Gastrocnemius medialis (tissue), 4 donors: ENCODE measurements at regions not wholly inside any gene's neighbourhood (a gene's known extent, or its start where the extent isn't known, plus 50 kb on each side); places are given as distances from the start of the nearest gene placed in this dataset.
"Not testable (repeated sequence)": the region's sequence is repeated elsewhere in the genome, so short reads cannot be mapped to it uniquely, and the experiment has no call there.

Experiments used
- POLR2A ChIP-seq, 2 donors: fragments of 450-650 bp; IDR thresholded peaks; one replicate each; pipeline ENCODE4 v1.6.1; 2017; ENCODE audit warnings: antibody characterized with exemption in 2 of 2, mild to moderate bottlenecking in 2 of 2, moderate library complexity in 2 of 2
- TF ChIP-seq, protein P1 (sequence below), 5 experiments: fragments of 450-650 bp in 3 of 5; fragments of 200-600 bp in 2 of 5; sonication (generic) in 2 of 5; IDR thresholded peaks in 4 of 5; conservative IDR thresholded peaks in 1 of 5; 1 replicate in 4 of 5; 2 replicates in 1 of 5; pipeline ENCODE4 v1.5.1; 2016 to 2019; ENCODE audit warnings: antibody characterized with exemption in 5 of 5, mild to moderate bottlenecking in 3 of 5, moderate library complexity in 3 of 5

DNA sequence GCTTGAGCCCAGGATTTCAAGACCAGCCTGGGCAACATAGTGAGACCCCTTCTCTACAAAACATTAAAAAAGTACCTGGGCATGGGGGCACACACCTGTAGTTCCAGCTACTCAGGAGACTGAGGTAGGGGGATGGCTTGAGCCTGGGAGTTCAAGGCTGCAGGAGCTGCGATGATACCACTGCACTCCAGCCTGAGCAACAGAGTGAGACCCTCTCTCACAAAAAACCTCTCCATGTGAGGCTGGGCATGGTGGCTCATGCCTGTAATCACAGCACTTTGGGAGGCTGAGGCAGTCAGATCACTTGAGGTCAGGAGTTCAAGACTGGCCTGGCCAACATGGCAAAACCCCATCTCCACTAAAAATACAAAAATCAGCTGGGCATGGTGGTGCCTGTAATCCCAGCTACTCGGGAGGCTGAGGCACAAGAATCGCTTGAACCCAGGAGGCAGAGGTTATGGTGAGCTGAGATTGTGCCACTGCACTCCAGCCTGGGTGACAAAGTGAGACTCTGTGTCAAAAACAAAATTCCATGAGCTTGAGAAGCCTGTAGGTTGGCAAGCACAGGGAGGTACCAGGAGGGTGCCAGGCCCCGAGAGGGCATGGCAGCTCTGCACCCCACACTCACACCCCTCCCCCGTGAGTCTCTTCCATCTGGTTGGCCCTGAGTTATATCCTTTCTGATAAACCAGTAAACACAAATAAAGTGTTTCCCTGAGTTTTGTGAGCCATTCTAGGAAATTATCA, 88.8 kb downstream of the KCNJ18 start:
- TF ChIP-seq, protein P1, sequence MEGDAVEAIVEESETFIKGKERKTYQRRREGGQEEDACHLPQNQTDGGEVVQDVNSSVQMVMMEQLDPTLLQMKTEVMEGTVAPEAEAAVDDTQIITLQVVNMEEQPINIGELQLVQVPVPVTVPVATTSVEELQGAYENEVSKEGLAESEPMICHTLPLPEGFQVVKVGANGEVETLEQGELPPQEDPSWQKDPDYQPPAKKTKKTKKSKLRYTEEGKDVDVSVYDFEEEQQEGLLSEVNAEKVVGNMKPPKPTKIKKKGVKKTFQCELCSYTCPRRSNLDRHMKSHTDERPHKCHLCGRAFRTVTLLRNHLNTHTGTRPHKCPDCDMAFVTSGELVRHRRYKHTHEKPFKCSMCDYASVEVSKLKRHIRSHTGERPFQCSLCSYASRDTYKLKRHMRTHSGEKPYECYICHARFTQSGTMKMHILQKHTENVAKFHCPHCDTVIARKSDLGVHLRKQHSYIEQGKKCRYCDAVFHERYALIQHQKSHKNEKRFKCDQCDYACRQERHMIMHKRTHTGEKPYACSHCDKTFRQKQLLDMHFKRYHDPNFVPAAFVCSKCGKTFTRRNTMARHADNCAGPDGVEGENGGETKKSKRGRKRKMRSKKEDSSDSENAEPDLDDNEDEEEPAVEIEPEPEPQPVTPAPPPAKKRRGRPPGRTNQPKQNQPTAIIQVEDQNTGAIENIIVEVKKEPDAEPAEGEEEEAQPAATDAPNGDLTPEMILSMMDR (IDR thresholded peaks at IDR 0.05 in 4 of 5, conservative IDR thresholded peaks at IDR 0.05 in 1 of 5): not testable (repeated sequence)
- not testable (repeated sequence) for TF ChIP-seq POLR2A (IDR thresholded peaks at IDR 0.05)
